HepG2 (cell line): ENCODE measurements at regions not wholly inside any gene's neighbourhood (a gene's known extent, or its start where the extent isn't known, plus 50 kb on each side); places are given as distances from the start of the nearest gene placed in this dataset.

Experiments used
- ATAC-seq: fragments of 200-7000 bp; cut with Tn5 transposase; 3 replicates; pipeline ENCODE4 v1.9.1; 2020; ENCODE audit warnings: mild to moderate bottlenecking, moderate library complexity
- BruUV-seq: library from RNA; stranded (reverse); fragments of 400-500 nt; replicated peaks from 2 replicates; lab custom pipeline; 2021; lab: Mats Ljungman, UMichigan
- CTCF ChIA-PET: fragments of 300-600 bp; formaldehyde crosslinking; extraction: SDS; loops from one replicate; lab custom pipeline; 2021; ENCODE audit warnings: low total read pairs, inconsistent platforms, low intra/inter-chr PET ratio; lab: Yijun Ruan, JAX
- POLR2A ChIA-PET: fragments of 350-600 bp; sonication (Branson Sonifier 250); formaldehyde crosslinking; loops from one replicate; lab custom pipeline; 2020; ENCODE audit warnings: antibody characterized with exemption, inconsistent platforms; lab: Yijun Ruan, JAX
- DNase-seq: peaks from one replicate; pipeline ENCODE4 v3.0.0-alpha.2; 2015; ENCODE audit warnings: low spot score
- FAIRE-seq: peaks from 3 replicates; lab custom pipeline; 2011; peaks lifted over from hg19 to GRCh38; lab: Jason Lieb, UNC
- H2AFZ ChIP-seq: one replicate; pipeline ENCODE4 v1.6.1; 2011; ENCODE audit warnings: low read length, inconsistent platforms
- H3K27ac ChIP-seq: fragments of 300-600 bp; 3 replicates; pipeline ENCODE4 v1.8.0; 2011; ENCODE audit warnings: mixed run types, mild to moderate bottlenecking, mixed read lengths, low read length, inconsistent platforms; ENCODE audit not compliant: insufficient read depth; ENCODE audit errors: extremely low read length
- H3K27me3 ChIP-seq, 2 experiments: fragments of 200-600 bp in 1 of 2; 2 replicates in 1 of 2; 3 replicates in 1 of 2; pipeline versions ENCODE4 v1.6.0 to v1.8.0; 2011; ENCODE audit warnings: low read length in 2 of 2, mild to moderate bottlenecking in 2 of 2, moderate library complexity in 2 of 2, inconsistent platforms in 1 of 2; ENCODE audit not compliant: insufficient read depth in 2 of 2, control insufficient read depth in 1 of 2
- H3K36me3 ChIP-seq, 2 experiments: fragments of 200-600 bp in 1 of 2; replicated peaks in 1 of 2; 2 replicates in 1 of 2; 3 replicates in 1 of 2; pipeline versions ENCODE4 v1.5.1 to v1.8.0; 2011; ENCODE audit warnings: low read length in 2 of 2, inconsistent platforms in 1 of 2; ENCODE audit not compliant: insufficient read depth in 2 of 2, control insufficient read depth in 1 of 2
- H3K4me1 ChIP-seq: 2 replicates; pipeline ENCODE4 v1.5.1; 2012; ENCODE audit warnings: low read length, inconsistent platforms; ENCODE audit not compliant: insufficient read depth
- H3K4me2 ChIP-seq: 2 replicates; pipeline ENCODE4 v1.6.0; 2011; ENCODE audit warnings: low read depth, low read length, inconsistent platforms
- H3K4me3 ChIP-seq, 3 experiments: fragments of 200-600 bp in 1 of 3; sonication (generic), shearing (Covaris generic) in 1 of 3; replicated peaks in 1 of 3; 2 replicates each; pipeline ENCODE4 v1.5.1; 2011 to 2016; ENCODE audit warnings: low read length in 3 of 3, inconsistent platforms in 2 of 3, low read depth in 2 of 3, mild to moderate bottlenecking in 2 of 3, control low read depth in 1 of 3, mixed read lengths in 1 of 3; ENCODE audit not compliant: insufficient read depth in 1 of 3
- H3K79me2 ChIP-seq: one replicate; pipeline ENCODE4 v1.6.1; 2011; ENCODE audit warnings: low read length, inconsistent platforms; ENCODE audit not compliant: insufficient read depth
- H3K9ac ChIP-seq: 2 replicates; pipeline ENCODE4 v1.6.0; 2011; ENCODE audit warnings: mild to moderate bottlenecking, low read depth, low read length, inconsistent platforms; ENCODE audit not compliant: insufficient read depth
- H3K9me3 ChIP-seq: 2 replicates; pipeline ENCODE4 v1.5.1; 2012; ENCODE audit warnings: mild to moderate bottlenecking, low read length
- H4K20me1 ChIP-seq: 2 replicates; pipeline ENCODE4 v1.6.0; 2011; ENCODE audit warnings: inconsistent platforms, mild to moderate bottlenecking, low read length, moderate library complexity; ENCODE audit not compliant: insufficient read depth
- GPN1 ChIP-seq: sonication (generic); formaldehyde crosslinking; IDR thresholded peaks from 2 replicates; pipeline ENCODE4 v1.5.1; 2020; ENCODE audit warnings: missing genetic modification reagents, borderline replicate concordance
- HNRNPK ChIP-seq: fragments of 200-400 bp; formaldehyde crosslinking; IDR thresholded peaks from 2 replicates; pipeline ENCODE4 v1.6.1; 2018; ENCODE audit warnings: low read length, low read depth, moderate library complexity, mild to moderate bottlenecking; ENCODE audit not compliant: poor library complexity, severe bottlenecking
- KLF13 ChIP-seq: sonication (generic); formaldehyde crosslinking; IDR thresholded peaks from 2 replicates; pipeline ENCODE4 v1.4.0; 2020; ENCODE audit warnings: mild to moderate bottlenecking, missing genetic modification reagents
- NCOA1 ChIP-seq: sonication (generic); formaldehyde crosslinking; IDR thresholded peaks from 2 replicates; pipeline ENCODE4 v1.9.0; 2021; ENCODE audit warnings: missing genetic modification reagents
- NCOA5 ChIP-seq: sonication (generic); formaldehyde crosslinking; IDR thresholded peaks from 2 replicates; pipeline ENCODE4 v1.4.0; 2020; ENCODE audit warnings: missing genetic modification reagents
- NR2C2 ChIP-seq: sonication (generic); formaldehyde crosslinking; IDR thresholded peaks from 2 replicates; pipeline ENCODE4 v1.4.0; 2020; ENCODE audit warnings: missing genetic modification reagents, mild to moderate bottlenecking, moderate library complexity, borderline replicate concordance
- REPIN1 ChIP-seq: sonication (generic); formaldehyde crosslinking; IDR thresholded peaks from 2 replicates; pipeline ENCODE4 v1.8.0; 2022; ENCODE audit warnings: missing genetic modification reagents, low read depth, mild to moderate bottlenecking, borderline replicate concordance
- SRSF4 ChIP-seq: fragments of 200-400 bp; formaldehyde crosslinking; IDR thresholded peaks from one replicate; pipeline ENCODE4 v1.6.1; 2018; ENCODE audit warnings: mild to moderate bottlenecking, low read depth, low read length, moderate library complexity; ENCODE audit not compliant: poor library complexity, severe bottlenecking
- TARDBP ChIP-seq: sonication (generic); formaldehyde crosslinking; IDR thresholded peaks from 2 replicates; pipeline ENCODE4 v1.8.0; 2022; ENCODE audit warnings: mild to moderate bottlenecking, missing genetic modification reagents
- U2AF1 ChIP-seq: fragments of 200-400 bp; formaldehyde crosslinking; optimal IDR thresholded peaks from 2 replicates; pipeline ENCODE3; 2017; ENCODE audit warnings: mild to moderate bottlenecking, low read depth, low read length
- ZNF367 ChIP-seq: sonication (generic); formaldehyde crosslinking; IDR thresholded peaks from 2 replicates; pipeline ENCODE4 v1.4.0; 2020; ENCODE audit warnings: missing genetic modification reagents, borderline replicate concordance
- WGBS: methylation state at CpG from one replicate; pipeline ENCODE4 v1.1.6; 2017; ENCODE audit warnings: low lambda C conversion rate; 5-methylcytosine and 5-hydroxymethylcytosine counted together
- in situ Hi-C: cut with HindIII; loops from 2 replicates; pipeline ENCODE4 v1.10.0; 2017; ENCODE audit warnings: low pct_unique_long_range_greater_than_20kb; ENCODE audit not compliant: extremely low pct_ligation_motif_present
- intact Hi-C: fragments of 100-400 bp; cut with micrococcal nuclease; formaldehyde crosslinking; loops from one replicate; pipeline ENCODE4 v1.10.0; 2022; ENCODE audit not compliant: unreplicated experiment
- TF ChIP-seq, protein P1 (sequence below): fragments of 450-650 bp; IDR thresholded peaks from 2 replicates; pipeline ENCODE4 v1.6.1; 2016

DNA sequence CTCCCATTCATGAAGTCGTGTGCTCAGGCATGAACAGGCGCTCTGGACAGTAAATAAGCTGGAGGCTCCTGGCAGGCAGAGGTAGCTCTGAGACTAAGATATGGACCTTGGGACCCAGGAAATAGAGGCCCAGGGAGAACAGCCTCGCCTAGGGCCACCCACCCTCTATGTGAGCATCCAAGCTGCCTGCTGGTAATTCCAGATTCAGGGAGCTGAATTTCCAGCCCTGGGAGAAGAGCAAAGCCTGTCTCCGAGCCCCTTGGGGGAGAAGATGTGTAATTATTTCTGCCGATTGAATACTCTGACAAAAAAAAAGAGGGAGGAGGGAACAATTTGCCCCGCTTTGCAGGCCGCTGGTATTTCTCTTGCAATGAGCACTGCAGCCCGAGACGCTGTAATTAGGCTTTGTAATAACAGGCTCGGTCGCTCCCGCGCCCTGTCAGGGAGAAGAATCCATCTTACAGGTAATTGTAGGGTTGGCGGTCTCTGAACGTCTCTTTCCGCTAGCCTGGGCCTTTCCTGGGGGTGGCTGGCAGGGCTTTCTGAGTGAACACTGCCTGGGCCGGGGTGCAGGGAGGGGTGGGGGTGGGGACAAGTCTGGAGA, 131.5 kb downstream of the WNT7A start (continued):
- TF ChIP-seq NR2C2 (no peak), SRSF4 (no peak)
- TF ChIP-seq, all 625 proteins: peak for 0

DNA sequence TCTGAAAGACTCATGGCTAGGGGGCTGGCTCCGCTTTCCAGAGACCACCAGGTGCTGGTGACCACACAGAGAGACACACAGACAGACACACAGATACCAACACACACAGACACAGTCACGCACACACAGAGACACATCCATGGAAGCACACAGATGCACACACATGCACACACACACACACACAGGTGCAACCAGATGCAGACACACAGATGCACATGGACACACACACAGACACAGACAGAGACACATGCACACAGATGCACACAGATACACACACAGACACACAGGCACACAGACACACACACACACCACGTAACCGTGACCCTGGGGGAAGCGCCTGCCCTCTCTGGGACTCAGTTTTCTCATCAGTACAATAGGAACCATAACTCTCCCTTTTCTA, 132.2 kb downstream of the WNT7A start:
- no peaks in the 10 kb centered on the region for H4K20me1 ChIP-seq
- H3K4me3 ChIP-seq, result no peak overlapping the region
- H3K9me3 ChIP-seq, result no peaks in the 10 kb centered on the region
- POLR2A ChIA-PET, result no interaction called here
- CTCF ChIA-PET, result no interaction called here
- H3K9ac ChIP-seq, result no peak overlapping the region
- 43% methylated on average over 4 of the region's 5 CpGs for WGBS
- no peak overlapping the region for H3K4me2 ChIP-seq
- no TSS peak for BruUV-seq
- no peak overlapping the region for H3K27ac ChIP-seq
- FAIRE-seq, result no peak
- ATAC-seq, result no peak
- no peaks in the 10 kb centered on the region for H3K4me1 ChIP-seq
- peaks cover 6 to 17% of the 10 kb centered on the region in 2 experiments; a peak in 3 of 5 replicates for H3K27me3 ChIP-seq
- no peak for DNase-seq
- in situ Hi-C loops, result no loop called here
- H2AFZ ChIP-seq, result no peak overlapping the region
- H3K79me2 ChIP-seq, result no peaks in the 10 kb centered on the region
- TF ChIP-seq, protein P1, sequence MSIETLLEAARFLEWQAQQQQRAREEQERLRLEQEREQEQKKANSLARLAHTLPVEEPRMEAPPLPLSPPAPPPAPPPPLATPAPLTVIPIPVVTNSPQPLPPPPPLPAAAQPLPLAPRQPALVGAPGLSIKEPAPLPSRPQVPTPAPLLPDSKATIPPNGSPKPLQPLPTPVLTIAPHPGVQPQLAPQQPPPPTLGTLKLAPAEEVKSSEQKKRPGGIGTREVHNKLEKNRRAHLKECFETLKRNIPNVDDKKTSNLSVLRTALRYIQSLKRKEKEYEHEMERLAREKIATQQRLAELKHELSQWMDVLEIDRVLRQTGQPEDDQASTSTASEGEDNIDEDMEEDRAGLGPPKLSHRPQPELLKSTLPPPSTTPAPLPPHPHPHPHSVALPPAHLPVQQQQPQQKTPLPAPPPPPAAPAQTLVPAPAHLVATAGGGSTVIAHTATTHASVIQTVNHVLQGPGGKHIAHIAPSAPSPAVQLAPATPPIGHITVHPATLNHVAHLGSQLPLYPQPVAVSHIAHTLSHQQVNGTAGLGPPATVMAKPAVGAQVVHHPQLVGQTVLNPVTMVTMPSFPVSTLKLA, result peak; percentile 93
- TF ChIP-seq U2AF1, result no peak
- no peaks in the 10 kb centered on the region for H3K36me3 ChIP-seq
- intact Hi-C loops, result no loop called here

DNA sequence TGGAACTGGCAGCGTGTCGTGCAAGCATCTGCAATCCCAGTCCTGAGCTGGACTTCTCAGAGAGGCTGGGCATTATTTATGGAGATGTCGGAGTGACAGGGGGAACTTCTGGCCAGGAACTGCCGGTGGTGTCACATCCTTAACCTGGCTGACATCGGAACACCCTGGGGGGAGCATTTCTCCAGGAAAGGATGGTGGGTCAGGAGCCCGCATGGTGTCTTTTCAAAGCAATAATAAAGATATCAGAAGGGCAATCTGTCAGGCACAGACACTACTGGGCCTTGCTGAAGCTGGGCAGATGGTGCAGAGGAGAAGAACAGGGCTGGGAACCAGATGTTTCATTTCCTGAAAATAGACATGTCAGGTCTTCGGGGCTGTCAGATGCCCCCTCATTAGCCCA, 133.5 kb downstream of the WNT7A start:
- CTCF ChIA-PET, result no interaction called here
- H3K9ac ChIP-seq, result no peak overlapping the region
- H3K4me3 ChIP-seq, result no peak overlapping the region
- no peak for DNase-seq
- H2AFZ ChIP-seq, result no peak overlapping the region
- TF ChIP-seq ZNF367 (CRISPR knock-in tag), result no peak
- TF ChIP-seq KLF13, result no peak
- no peak for TF ChIP-seq REPIN1 (CRISPR knock-in tag)
- TF ChIP-seq HNRNPK, result no peak
- no peak for TF ChIP-seq NCOA5 (CRISPR knock-in tag)
- no peak for TF ChIP-seq GPN1 (CRISPR knock-in tag)
- no peak for TF ChIP-seq NCOA1
- no peak for TF ChIP-seq TARDBP (CRISPR knock-in tag)
- TF ChIP-seq, all 625 proteins: peak for 0
- no TSS peak for BruUV-seq
- no peak for ATAC-seq
- POLR2A ChIA-PET, result no interaction called here
- no peaks in the 10 kb centered on the region for H3K36me3 ChIP-seq
- no peak overlapping the region for H3K4me2 ChIP-seq
- no peaks in the 10 kb centered on the region for H3K9me3 ChIP-seq
- no peak for FAIRE-seq
- no peaks in the 10 kb centered on the region for H3K4me1 ChIP-seq
- WGBS, result 34% methylated on average over 7 of the region's 7 CpGs
- H3K79me2 ChIP-seq, result no peaks in the 10 kb centered on the region
- peaks cover 6 to 20% of the 10 kb centered on the region in 2 experiments; a peak in 3 of 5 replicates for H3K27me3 ChIP-seq
- no peak overlapping the region for H3K27ac ChIP-seq
- in situ Hi-C loops (no loop called here), intact Hi-C loops (no loop called here)
- no peaks in the 10 kb centered on the region for H4K20me1 ChIP-seq
